Tibial nerve (tissue), 4 donors: ENCODE measurements at regions not wholly inside any gene's neighbourhood (a gene's known extent, or its start where the extent isn't known, plus 50 kb on each side); places are given as distances from the start of the nearest gene placed in this dataset.

Experiments
- EP300 ChIP-seq, 2 donors: sonication (generic); formaldehyde crosslinking; IDR thresholded peaks; one replicate each; pipeline ENCODE4 v1.6.1; 2017; ENCODE audit warnings: antibody characterized with exemption in 2 of 2, mild to moderate bottlenecking in 1 of 2
- POLR2A ChIP-seq, 2 donors: fragments of 450-650 bp; IDR thresholded peaks; one replicate each; pipeline ENCODE4 v1.6.1; 2017; ENCODE audit warnings: antibody characterized with exemption in 2 of 2, mild to moderate bottlenecking in 2 of 2, moderate library complexity in 2 of 2
- TF ChIP-seq, protein P1 (sequence below), 5 experiments: fragments of 200-600 bp in 3 of 5; fragments of 450-650 bp in 2 of 5; sonication (generic) in 3 of 5; IDR thresholded peaks; one replicate each; pipeline ENCODE4 v1.5.1; 2016 to 2019; ENCODE audit warnings: antibody characterized with exemption in 5 of 5, mild to moderate bottlenecking in 3 of 5, moderate library complexity in 2 of 5

DNA sequence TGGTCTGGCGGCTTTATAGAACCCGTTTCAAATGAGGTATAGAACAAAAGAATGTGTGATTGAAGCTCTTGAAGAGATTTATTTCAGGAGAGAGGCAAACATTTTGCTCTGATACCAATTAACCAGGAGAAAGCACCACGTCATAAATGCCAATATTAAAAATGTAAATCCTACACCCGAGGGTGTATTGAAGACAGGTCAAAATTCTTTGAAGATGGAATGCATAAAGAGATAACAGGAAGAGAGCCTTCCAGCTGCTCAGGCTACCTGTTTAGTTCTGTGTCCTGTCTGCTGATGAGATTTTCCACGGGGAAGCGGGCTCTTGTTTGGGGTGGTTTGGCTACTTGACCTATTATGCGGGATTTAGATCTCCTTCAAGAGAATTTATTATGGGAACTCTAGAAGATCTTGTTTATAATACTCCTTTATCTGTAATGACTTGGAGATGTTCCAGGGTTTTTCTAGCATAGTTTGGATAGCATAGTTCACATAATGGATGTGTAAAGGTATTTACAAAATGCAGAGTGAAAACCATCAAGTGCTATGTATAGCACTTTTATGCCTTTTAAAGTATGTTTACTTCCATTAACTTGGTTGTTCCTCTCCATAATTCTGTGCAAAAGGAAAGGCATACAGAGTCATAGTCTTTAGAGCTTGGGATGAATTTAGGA lies 204.5 kb upstream of the SPRED2 start:
- TF ChIP-seq, protein P1, sequence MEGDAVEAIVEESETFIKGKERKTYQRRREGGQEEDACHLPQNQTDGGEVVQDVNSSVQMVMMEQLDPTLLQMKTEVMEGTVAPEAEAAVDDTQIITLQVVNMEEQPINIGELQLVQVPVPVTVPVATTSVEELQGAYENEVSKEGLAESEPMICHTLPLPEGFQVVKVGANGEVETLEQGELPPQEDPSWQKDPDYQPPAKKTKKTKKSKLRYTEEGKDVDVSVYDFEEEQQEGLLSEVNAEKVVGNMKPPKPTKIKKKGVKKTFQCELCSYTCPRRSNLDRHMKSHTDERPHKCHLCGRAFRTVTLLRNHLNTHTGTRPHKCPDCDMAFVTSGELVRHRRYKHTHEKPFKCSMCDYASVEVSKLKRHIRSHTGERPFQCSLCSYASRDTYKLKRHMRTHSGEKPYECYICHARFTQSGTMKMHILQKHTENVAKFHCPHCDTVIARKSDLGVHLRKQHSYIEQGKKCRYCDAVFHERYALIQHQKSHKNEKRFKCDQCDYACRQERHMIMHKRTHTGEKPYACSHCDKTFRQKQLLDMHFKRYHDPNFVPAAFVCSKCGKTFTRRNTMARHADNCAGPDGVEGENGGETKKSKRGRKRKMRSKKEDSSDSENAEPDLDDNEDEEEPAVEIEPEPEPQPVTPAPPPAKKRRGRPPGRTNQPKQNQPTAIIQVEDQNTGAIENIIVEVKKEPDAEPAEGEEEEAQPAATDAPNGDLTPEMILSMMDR (IDR thresholded peaks at IDR 0.05): no peak
- TF ChIP-seq POLR2A (IDR thresholded peaks at IDR 0.05): no peak
- TF ChIP-seq EP300 (IDR thresholded peaks at IDR 0.05): no peak
